ENCODE measurements at regions not wholly inside any gene's neighbourhood (a gene's known extent, or its start where the extent isn't known, plus 50 kb on each side); places are given as distances from the start of the nearest gene placed in this dataset.

DNA sequence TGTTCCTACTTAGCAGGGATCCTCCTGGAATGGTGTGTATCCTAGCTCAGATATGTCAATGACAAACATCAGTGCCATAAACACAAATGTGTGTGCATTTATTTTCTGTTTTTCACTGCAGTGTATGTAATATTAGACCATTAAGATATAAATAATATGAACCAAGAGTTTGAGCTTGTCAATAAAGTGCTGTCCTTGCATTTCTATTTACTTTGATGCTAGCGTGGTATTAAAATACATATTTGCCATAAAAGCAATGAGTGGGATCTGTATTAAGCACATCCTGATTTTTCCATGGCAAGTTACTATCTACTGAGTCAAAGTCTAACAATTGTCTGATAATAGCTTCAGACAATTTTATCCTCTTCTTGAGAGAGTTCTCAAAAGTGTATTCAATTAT is 157.6 kb downstream of the DIRAS2 start:
- TF ChIP-seq, protein P1, sequence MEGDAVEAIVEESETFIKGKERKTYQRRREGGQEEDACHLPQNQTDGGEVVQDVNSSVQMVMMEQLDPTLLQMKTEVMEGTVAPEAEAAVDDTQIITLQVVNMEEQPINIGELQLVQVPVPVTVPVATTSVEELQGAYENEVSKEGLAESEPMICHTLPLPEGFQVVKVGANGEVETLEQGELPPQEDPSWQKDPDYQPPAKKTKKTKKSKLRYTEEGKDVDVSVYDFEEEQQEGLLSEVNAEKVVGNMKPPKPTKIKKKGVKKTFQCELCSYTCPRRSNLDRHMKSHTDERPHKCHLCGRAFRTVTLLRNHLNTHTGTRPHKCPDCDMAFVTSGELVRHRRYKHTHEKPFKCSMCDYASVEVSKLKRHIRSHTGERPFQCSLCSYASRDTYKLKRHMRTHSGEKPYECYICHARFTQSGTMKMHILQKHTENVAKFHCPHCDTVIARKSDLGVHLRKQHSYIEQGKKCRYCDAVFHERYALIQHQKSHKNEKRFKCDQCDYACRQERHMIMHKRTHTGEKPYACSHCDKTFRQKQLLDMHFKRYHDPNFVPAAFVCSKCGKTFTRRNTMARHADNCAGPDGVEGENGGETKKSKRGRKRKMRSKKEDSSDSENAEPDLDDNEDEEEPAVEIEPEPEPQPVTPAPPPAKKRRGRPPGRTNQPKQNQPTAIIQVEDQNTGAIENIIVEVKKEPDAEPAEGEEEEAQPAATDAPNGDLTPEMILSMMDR (conservative IDR thresholded peaks at IDR 0.05; ENCODE audit: low read depth in 2 of 2), result no peak
- TF ChIP-seq EZH2 (IDR thresholded peaks at IDR 0.05; ENCODE audit: low read depth, unreplicated experiment) (no peak), JUNB (IDR thresholded peaks at IDR 0.05; ENCODE audit: unreplicated experiment) (no peak), NANOG (IDR thresholded peaks at IDR 0.05; ENCODE audit: borderline replicate concordance) (no peak), STAT1 (IDR thresholded peaks at IDR 0.05; ENCODE audit: unreplicated experiment) (no peak), CREB1 (CRISPR knock-in tag; IDR thresholded peaks at IDR 0.05; ENCODE audit: low read depth) (no peak), EZH2phosphoT487 (IDR thresholded peaks at IDR 0.05; ENCODE audit: unreplicated experiment) (no peak), POLR2AphosphoS5 (IDR thresholded peaks at IDR 0.05; ENCODE audit: low read depth) (no peak), ZNF331 (CRISPR knock-in tag; IDR thresholded peaks at IDR 0.05; ENCODE audit: low read depth) (no peak), ZNF114 (CRISPR knock-in tag; IDR thresholded peaks at IDR 0.05) (no peak)
- TF ChIP-seq, protein P2, sequence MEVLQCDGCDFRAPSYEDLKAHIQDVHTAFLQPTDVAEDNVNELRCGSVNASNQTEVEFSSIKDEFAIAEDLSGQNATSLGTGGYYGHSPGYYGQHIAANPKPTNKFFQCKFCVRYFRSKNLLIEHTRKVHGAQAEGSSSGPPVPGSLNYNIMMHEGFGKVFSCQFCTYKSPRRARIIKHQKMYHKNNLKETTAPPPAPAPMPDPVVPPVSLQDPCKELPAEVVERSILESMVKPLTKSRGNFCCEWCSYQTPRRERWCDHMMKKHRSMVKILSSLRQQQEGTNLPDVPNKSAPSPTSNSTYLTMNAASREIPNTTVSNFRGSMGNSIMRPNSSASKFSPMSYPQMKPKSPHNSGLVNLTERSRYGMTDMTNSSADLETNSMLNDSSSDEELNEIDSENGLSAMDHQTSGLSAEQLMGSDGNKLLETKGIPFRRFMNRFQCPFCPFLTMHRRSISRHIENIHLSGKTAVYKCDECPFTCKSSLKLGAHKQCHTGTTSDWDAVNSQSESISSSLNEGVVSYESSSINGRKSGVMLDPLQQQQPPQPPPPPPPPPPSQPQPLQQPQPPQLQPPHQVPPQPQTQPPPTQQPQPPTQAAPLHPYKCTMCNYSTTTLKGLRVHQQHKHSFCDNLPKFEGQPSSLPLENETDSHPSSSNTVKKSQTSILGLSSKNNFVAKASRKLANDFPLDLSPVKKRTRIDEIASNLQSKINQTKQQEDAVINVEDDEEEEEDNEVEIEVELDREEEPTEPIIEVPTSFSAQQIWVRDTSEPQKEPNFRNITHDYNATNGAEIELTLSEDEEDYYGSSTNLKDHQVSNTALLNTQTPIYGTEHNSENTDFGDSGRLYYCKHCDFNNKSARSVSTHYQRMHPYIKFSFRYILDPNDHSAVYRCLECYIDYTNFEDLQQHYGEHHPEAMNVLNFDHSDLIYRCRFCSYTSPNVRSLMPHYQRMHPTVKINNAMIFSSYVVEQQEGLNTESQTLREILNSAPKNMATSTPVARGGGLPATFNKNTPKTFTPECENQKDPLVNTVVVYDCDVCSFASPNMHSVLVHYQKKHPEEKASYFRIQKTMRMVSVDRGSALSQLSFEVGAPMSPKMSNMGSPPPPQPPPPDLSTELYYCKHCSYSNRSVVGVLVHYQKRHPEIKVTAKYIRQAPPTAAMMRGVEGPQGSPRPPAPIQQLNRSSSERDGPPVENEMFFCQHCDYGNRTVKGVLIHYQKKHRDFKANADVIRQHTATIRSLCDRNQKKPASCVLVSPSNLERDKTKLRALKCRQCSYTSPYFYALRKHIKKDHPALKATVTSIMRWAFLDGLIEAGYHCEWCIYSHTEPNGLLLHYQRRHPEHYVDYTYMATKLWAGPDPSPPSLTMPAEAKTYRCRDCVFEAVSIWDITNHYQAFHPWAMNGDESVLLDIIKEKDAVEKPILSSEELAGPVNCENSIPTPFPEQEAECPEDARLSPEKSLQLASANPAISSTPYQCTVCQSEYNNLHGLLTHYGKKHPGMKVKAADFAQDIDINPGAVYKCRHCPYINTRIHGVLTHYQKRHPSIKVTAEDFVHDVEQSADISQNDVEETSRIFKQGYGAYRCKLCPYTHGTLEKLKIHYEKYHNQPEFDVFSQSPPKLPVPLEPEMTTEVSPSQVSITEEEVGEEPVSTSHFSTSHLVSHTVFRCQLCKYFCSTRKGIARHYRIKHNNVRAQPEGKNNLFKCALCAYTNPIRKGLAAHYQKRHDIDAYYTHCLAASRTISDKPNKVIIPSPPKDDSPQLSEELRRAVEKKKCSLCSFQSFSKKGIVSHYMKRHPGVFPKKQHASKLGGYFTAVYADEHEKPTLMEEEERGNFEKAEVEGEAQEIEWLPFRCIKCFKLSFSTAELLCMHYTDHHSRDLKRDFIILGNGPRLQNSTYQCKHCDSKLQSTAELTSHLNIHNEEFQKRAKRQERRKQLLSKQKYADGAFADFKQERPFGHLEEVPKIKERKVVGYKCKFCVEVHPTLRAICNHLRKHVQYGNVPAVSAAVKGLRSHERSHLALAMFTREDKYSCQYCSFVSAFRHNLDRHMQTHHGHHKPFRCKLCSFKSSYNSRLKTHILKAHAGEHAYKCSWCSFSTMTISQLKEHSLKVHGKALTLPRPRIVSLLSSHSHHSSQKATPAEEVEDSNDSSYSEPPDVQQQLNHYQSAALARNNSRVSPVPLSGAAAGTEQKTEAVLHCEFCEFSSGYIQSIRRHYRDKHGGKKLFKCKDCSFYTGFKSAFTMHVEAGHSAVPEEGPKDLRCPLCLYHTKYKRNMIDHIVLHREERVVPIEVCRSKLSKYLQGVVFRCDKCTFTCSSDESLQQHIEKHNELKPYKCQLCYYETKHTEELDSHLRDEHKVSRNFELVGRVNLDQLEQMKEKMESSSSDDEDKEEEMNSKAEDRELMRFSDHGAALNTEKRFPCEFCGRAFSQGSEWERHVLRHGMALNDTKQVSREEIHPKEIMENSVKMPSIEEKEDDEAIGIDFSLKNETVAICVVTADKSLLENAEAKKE (CRISPR knock-in tag; IDR thresholded peaks at IDR 0.05), result no peak
- TF ChIP-seq, protein P3, sequence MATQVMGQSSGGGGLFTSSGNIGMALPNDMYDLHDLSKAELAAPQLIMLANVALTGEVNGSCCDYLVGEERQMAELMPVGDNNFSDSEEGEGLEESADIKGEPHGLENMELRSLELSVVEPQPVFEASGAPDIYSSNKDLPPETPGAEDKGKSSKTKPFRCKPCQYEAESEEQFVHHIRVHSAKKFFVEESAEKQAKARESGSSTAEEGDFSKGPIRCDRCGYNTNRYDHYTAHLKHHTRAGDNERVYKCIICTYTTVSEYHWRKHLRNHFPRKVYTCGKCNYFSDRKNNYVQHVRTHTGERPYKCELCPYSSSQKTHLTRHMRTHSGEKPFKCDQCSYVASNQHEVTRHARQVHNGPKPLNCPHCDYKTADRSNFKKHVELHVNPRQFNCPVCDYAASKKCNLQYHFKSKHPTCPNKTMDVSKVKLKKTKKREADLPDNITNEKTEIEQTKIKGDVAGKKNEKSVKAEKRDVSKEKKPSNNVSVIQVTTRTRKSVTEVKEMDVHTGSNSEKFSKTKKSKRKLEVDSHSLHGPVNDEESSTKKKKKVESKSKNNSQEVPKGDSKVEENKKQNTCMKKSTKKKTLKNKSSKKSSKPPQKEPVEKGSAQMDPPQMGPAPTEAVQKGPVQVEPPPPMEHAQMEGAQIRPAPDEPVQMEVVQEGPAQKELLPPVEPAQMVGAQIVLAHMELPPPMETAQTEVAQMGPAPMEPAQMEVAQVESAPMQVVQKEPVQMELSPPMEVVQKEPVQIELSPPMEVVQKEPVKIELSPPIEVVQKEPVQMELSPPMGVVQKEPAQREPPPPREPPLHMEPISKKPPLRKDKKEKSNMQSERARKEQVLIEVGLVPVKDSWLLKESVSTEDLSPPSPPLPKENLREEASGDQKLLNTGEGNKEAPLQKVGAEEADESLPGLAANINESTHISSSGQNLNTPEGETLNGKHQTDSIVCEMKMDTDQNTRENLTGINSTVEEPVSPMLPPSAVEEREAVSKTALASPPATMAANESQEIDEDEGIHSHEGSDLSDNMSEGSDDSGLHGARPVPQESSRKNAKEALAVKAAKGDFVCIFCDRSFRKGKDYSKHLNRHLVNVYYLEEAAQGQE (IDR thresholded peaks at IDR 0.05; ENCODE audit: unreplicated experiment), result no peak
- TF ChIP-seq, protein P4, sequence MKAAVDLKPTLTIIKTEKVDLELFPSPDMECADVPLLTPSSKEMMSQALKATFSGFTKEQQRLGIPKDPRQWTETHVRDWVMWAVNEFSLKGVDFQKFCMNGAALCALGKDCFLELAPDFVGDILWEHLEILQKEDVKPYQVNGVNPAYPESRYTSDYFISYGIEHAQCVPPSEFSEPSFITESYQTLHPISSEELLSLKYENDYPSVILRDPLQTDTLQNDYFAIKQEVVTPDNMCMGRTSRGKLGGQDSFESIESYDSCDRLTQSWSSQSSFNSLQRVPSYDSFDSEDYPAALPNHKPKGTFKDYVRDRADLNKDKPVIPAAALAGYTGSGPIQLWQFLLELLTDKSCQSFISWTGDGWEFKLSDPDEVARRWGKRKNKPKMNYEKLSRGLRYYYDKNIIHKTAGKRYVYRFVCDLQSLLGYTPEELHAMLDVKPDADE (IDR thresholded peaks at IDR 0.05), result no peak
- no peak for DNase-seq (ENCODE audit: low spot score)

More for the DNA sequence above, 157.6 kb downstream of the DIRAS2 start:
- Histone ChIP-seq H2AFZ (no peak overlapping the region), H3K36me3 (ENCODE audit: insufficient read depth) (no peaks in the 10 kb centered on the region), H3F3A (replicated peaks; ENCODE audit: low read depth) (no peaks in the 10 kb centered on the region), H3K27ac (ENCODE audit: low read depth) (no peak overlapping the region), H3K9me2 (ENCODE audit: insufficient read depth) (peaks cover 5% of the 10 kb centered on the region; the same call in 1 of the 2 replicates), H4K20me1 (replicated peaks; ENCODE audit: insufficient read depth) (no peaks in the 10 kb centered on the region), H3K4me1 (ENCODE audit: insufficient read depth) (no peaks in the 10 kb centered on the region), H3K4me2 (no peak overlapping the region), H3K27me3 (ENCODE audit: insufficient read depth) (no peaks in the 10 kb centered on the region), H3K79me2 (replicated peaks; ENCODE audit: insufficient read depth) (no peaks in the 10 kb centered on the region), H3K4me3 (no peak overlapping the region)
- no peak overlapping the region for H3K4me3 Mint-ChIP-seq
- no peak for ATAC-seq
- H3K36me3 Mint-ChIP-seq (ENCODE audit: low read depth), result peaks cover 2% of the 10 kb centered on the region; the same call in 1 of the 3 replicates
- H3K4me1 Mint-ChIP-seq, result no peaks in the 10 kb centered on the region
- no peak overlapping the region for H3K27ac Mint-ChIP-seq
- H3K9me3 Mint-ChIP-seq, result peaks cover 7% of the 10 kb centered on the region
- H3K27me3 Mint-ChIP-seq (ENCODE audit: insufficient read depth, low read depth, poor library complexity), result peaks cover 4% of the 10 kb centered on the region

All from GM23338 (cell line).